CD14-positive monocyte (primary cell): ENCODE measurements at regions not wholly inside any gene's neighbourhood (a gene's known extent, or its start where the extent isn't known, plus 50 kb on each side); places are given as distances from the start of the nearest gene placed in this dataset.

Experiments used
- DNase-seq, 3 donors: peaks; one replicate each; pipeline ENCODE4 v3.0.0-alpha.2; 2011 to 2022
- H2AFZ ChIP-seq: 2 replicates; pipeline ENCODE4 v1.6.0; 2012; ENCODE audit warnings: mild to moderate bottlenecking, low read depth, low read length, inconsistent platforms; ENCODE audit not compliant: insufficient read depth, poor library complexity, severe bottlenecking
- H3K27ac ChIP-seq, 2 donors: 1 replicate in 1 of 2; 2 replicates in 1 of 2; pipeline ENCODE4 v1.5.1; 2012 to 2013; ENCODE audit warnings: low read length in 2 of 2, control low read depth in 1 of 2, inconsistent platforms in 1 of 2, low read depth in 1 of 2, mild to moderate bottlenecking in 1 of 2
- H3K27me3 ChIP-seq, 2 donors: one replicate each; pipeline versions ENCODE4 v1.6.0 to v1.6.1; 2011 to 2013; ENCODE audit warnings: low read length in 2 of 2; ENCODE audit not compliant: control insufficient read depth in 2 of 2, insufficient read depth in 2 of 2
- H3K36me3 ChIP-seq, 2 donors: replicated peaks in 1 of 2; 1 replicate in 1 of 2; 2 replicates in 1 of 2; pipeline versions ENCODE4 v1.5.1 to v1.6.1; 2012 to 2013; ENCODE audit warnings: low read length in 2 of 2, control low read depth in 1 of 2, inconsistent platforms in 1 of 2, mild to moderate bottlenecking in 1 of 2; ENCODE audit not compliant: insufficient read depth in 2 of 2, control insufficient read depth in 1 of 2
- H3K4me1 ChIP-seq, 2 donors: 1 replicate in 1 of 2; 2 replicates in 1 of 2; pipeline versions ENCODE4 v1.5.1 to v1.6.1; 2012 to 2013; ENCODE audit warnings: low read length in 2 of 2, control low read depth in 1 of 2, inconsistent platforms in 1 of 2, mild to moderate bottlenecking in 1 of 2, moderate library complexity in 1 of 2; ENCODE audit not compliant: insufficient read depth in 2 of 2, control insufficient read depth in 1 of 2
- H3K4me2 ChIP-seq: replicated peaks from 2 replicates; pipeline ENCODE3; 2012; ENCODE audit warnings: low read length, moderate library complexity, mild to moderate bottlenecking; ENCODE audit not compliant: poor library complexity, severe bottlenecking; ENCODE audit errors: extremely low read depth
- H3K4me3 ChIP-seq, 3 experiments: fragments of 200-600 bp in 1 of 3; sonication (generic) in 1 of 3; replicated peaks in 1 of 3; 1 replicate in 2 of 3; 2 replicates in 1 of 3; pipeline ENCODE4 v1.5.1; 2011 to 2013; ENCODE audit warnings: low read length in 3 of 3, mild to moderate bottlenecking in 3 of 3, control low read depth in 2 of 3, low read depth in 2 of 3, inconsistent platforms in 1 of 3, moderate library complexity in 1 of 3
- H3K79me2 ChIP-seq: 2 replicates; pipeline ENCODE4 v1.6.0; 2012; ENCODE audit warnings: mild to moderate bottlenecking, control low read depth, inconsistent platforms, low read length, moderate library complexity; ENCODE audit not compliant: insufficient read depth
- H3K9ac ChIP-seq: 2 replicates; pipeline ENCODE4 v1.6.0; 2017; ENCODE audit warnings: low read length, mild to moderate bottlenecking; ENCODE audit not compliant: insufficient read depth, poor library complexity, severe bottlenecking
- H3K9me3 ChIP-seq, 2 donors: replicated peaks in 1 of 2; 1 replicate in 1 of 2; 2 replicates in 1 of 2; pipeline versions ENCODE4 v1.5.1 to v1.6.1; 2012 to 2013; ENCODE audit warnings: low read length in 2 of 2, control low read depth in 1 of 2; ENCODE audit not compliant: control insufficient read depth in 1 of 2, insufficient read depth in 1 of 2
- H4K20me1 ChIP-seq: 2 replicates; pipeline ENCODE4 v1.6.0; 2012; ENCODE audit warnings: mild to moderate bottlenecking, low read length, control low read depth, moderate library complexity; ENCODE audit not compliant: insufficient read depth
- H3K27ac Mint-ChIP-seq, 7 donors: one replicate each; pipeline ENCODE4 v1.8.0; 2020; ENCODE audit warnings: mild to moderate bottlenecking in 7 of 7, mixed read lengths in 7 of 7, moderate library complexity in 6 of 7, inconsistent platforms in 2 of 7
- H3K27me3 Mint-ChIP-seq, 3 donors: one replicate each; pipeline ENCODE4 v1.8.0; 2021 to 2022; ENCODE audit warnings: low read depth in 3 of 3, mild to moderate bottlenecking in 3 of 3, mixed read lengths in 3 of 3, moderate library complexity in 3 of 3, inconsistent platforms in 1 of 3
- H3K36me3 Mint-ChIP-seq, 2 donors: one replicate each; pipeline ENCODE4 v1.8.0; 2020; ENCODE audit warnings: mixed read lengths in 2 of 2, inconsistent platforms in 1 of 2, mild to moderate bottlenecking in 1 of 2
- H3K4me1 Mint-ChIP-seq: one replicate; pipeline ENCODE4 v1.8.0; 2020; ENCODE audit warnings: mild to moderate bottlenecking, mixed read lengths
- H3K4me3 Mint-ChIP-seq, 2 donors: one replicate each; pipeline ENCODE4 v1.8.0; 2020; ENCODE audit warnings: mild to moderate bottlenecking in 2 of 2, mixed read lengths in 2 of 2, moderate library complexity in 1 of 2
- H3K9me3 Mint-ChIP-seq, 7 donors: one replicate each; pipeline ENCODE4 v1.8.0; 2020 to 2022; ENCODE audit warnings: mixed read lengths in 7 of 7, mild to moderate bottlenecking in 6 of 7, moderate library complexity in 6 of 7, inconsistent platforms in 2 of 7
- CTCF ChIP-seq: fragments of 200-600 bp; IDR thresholded peaks from one replicate; pipeline ENCODE4 v1.8.0; 2022; ENCODE audit warnings: antibody characterized with exemption, mild to moderate bottlenecking
- WGBS: methylation state at CpG from one replicate; pipeline ENCODE4 v1.1.5; 2013; ENCODE audit warnings: missing lambda C conversion rate; ENCODE audit not compliant: insufficient coverage; 5-methylcytosine and 5-hydroxymethylcytosine counted together
- intact Hi-C, 2 donors: fragments of 100-400 bp; cut with micrococcal nuclease; formaldehyde crosslinking; loops; one replicate each; pipeline versions ENCODE4 v1.15.0 to v1.15.1; 2023

- no peak overlapping the region for H3K27ac ChIP-seq
- H4K20me1 ChIP-seq = no peaks in the 10 kb centered on the region
- Mint-ChIP-seq H3K36me3 (no peaks in the 10 kb centered on the region), H3K9me3 (no peaks in the 10 kb centered on the region), H3K4me3 (no peak overlapping the region), H3K27ac (no peak overlapping the region), H3K4me1 (peaks cover 24% of the 10 kb centered on the region), H3K27me3 (no peaks in the 10 kb centered on the region)
- no peaks in the 10 kb centered on the region for H3K79me2 ChIP-seq
- no peaks in the 10 kb centered on the region for H3K36me3 ChIP-seq
- H3K4me3 ChIP-seq = no peak overlapping the region
- WGBS = no CpG with 5 or more reads among the region's 4 CpGs
- no peak overlapping the region for H3K4me2 ChIP-seq
- no peaks in the 10 kb centered on the region for H3K9me3 ChIP-seq
- no peak for DNase-seq
- H2AFZ ChIP-seq = peak overlapping the region; percentile 37
- H3K9ac ChIP-seq = no peak overlapping the region
- intact Hi-C loops = no loop called here
- H3K4me1 ChIP-seq = peaks cover 6% of the 10 kb centered on the region in 2 donors
- no peak for TF ChIP-seq CTCF
- no peaks in the 10 kb centered on the region for H3K27me3 ChIP-seq
These were observed 310.2 kb downstream of the SATB1 start for GRCh38 chr3:18114894-18115293.

- no peaks in the 10 kb centered on the region for H3K79me2 ChIP-seq
- H3K4me3 Mint-ChIP-seq = no peak overlapping the region
- peaks cover 6% of the 10 kb centered on the region in 2 donors for H3K4me1 ChIP-seq
- H3K9me3 Mint-ChIP-seq = no peaks in the 10 kb centered on the region
- H3K4me2 ChIP-seq = no peak overlapping the region
- no peak for TF ChIP-seq CTCF
- H3K36me3 ChIP-seq = no peaks in the 10 kb centered on the region
- no peaks in the 10 kb centered on the region for H4K20me1 ChIP-seq
- no peaks in the 10 kb centered on the region for H3K9me3 ChIP-seq
- H3K4me3 ChIP-seq = no peak overlapping the region
- peaks cover 24% of the 10 kb centered on the region for H3K4me1 Mint-ChIP-seq
- H3K9ac ChIP-seq = no peak overlapping the region
- DNase-seq = no peak
- intact Hi-C loops = no loop called here
- H2AFZ ChIP-seq = peak overlapping the region; percentile 37
- H3K27ac Mint-ChIP-seq = no peak overlapping the region
- no peaks in the 10 kb centered on the region for H3K27me3 ChIP-seq
- H3K27me3 Mint-ChIP-seq = no peaks in the 10 kb centered on the region
- H3K36me3 Mint-ChIP-seq = no peaks in the 10 kb centered on the region
- no CpG with 5 or more reads among the region's 4 CpGs for WGBS
- H3K27ac ChIP-seq = no peak overlapping the region
These were observed 311.7 kb downstream of the SATB1 start for GRCh38 chr3:18113417-18113816.
